ENCODE measurements at regions not wholly inside any gene's neighbourhood (a gene's known extent, or its start where the extent isn't known, plus 50 kb on each side); places are given as distances from the start of the nearest gene placed in this dataset.
A peak's percentile ranks its signal among the peaks of the same experiment; 100 is the strongest.

- CTCF ChIA-PET = interaction anchor here (0.6 to 4.3 kb wide), 9 partner anchors 41 to 301 kb away, joined by 3 to 19 read pairs (median 3); partner anchors contain the start of gene VGLL3
- POLR2A ChIA-PET = no interaction called here
- H3K27me3 ChIP-seq (ENCODE audit: control insufficient read depth, insufficient read depth, low read length) = no peaks in the 10 kb centered on the region
- no peak for DNase-seq (ENCODE audit: low read depth)
- no peak overlapping the region for H3K4me3 ChIP-seq (ENCODE audit: low read depth, low read length)
- TF ChIP-seq CTCF (IDR thresholded peaks at IDR 0.05; ENCODE audit: insufficient read depth, low read depth, low read length) = no peak
- H3K36me3 ChIP-seq (ENCODE audit: control insufficient read depth, insufficient read depth, low read length) = no peaks in the 10 kb centered on the region
Measured at GRCh38 chr3:86788371-86788770, 202.6 kb downstream of the VGLL3 start.

DNA sequence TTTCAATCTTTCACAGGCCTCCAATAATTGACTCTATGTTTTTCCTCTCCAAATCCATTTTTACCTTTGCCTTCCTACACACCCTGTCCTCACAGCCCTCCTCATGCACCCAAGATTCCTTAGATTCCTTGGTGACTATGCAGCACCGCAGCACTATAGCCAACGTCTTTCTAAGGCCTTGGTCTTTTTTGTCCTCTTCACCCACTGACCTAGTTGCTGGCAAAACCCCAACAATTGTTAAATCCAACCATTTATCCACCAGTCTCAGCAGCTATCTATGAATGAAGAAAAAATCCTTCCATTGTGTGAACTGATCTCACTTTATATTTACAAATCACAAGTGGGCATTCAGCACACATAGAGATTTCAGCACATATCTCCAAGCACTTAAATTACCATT, 203.9 kb downstream of the VGLL3 start:
- ChIA-PET POLR2A (no interaction called here), CTCF (interaction anchor here (0.9 to 4.3 kb wide), 8 partner anchors 142 to 412 kb away, joined by 3 to 25 read pairs (median 4); no protein-coding TSS in a partner anchor)
- no peak for DNase-seq (ENCODE audit: low read depth)
- Histone ChIP-seq H3K36me3 (ENCODE audit: control insufficient read depth, insufficient read depth, low read length) (no peaks in the 10 kb centered on the region), H3K27me3 (ENCODE audit: control insufficient read depth, insufficient read depth, low read length) (no peaks in the 10 kb centered on the region), H3K4me3 (ENCODE audit: low read depth, low read length) (no peak overlapping the region)
- no peak for TF ChIP-seq CTCF (IDR thresholded peaks at IDR 0.05; ENCODE audit: insufficient read depth, low read depth, low read length)

- CTCF ChIA-PET = interaction anchor here (0.7 to 4.3 kb wide), 12 partner anchors 9 to 394 kb away, joined by 3 to 25 read pairs (median 4); partner anchors contain the start of gene VGLL3
- TF ChIP-seq CTCF (IDR thresholded peaks at IDR 0.05; ENCODE audit: insufficient read depth, low read depth, low read length) = peak; percentile 54
- no peak for DNase-seq (ENCODE audit: low read depth)
- POLR2A ChIA-PET = no interaction called here
- H3K4me3 ChIP-seq (ENCODE audit: low read depth, low read length) = no peak overlapping the region
- no peaks in the 10 kb centered on the region for H3K36me3 ChIP-seq (ENCODE audit: control insufficient read depth, insufficient read depth, low read length)
- H3K27me3 ChIP-seq (ENCODE audit: control insufficient read depth, insufficient read depth, low read length) = no peaks in the 10 kb centered on the region
Measured at GRCh38 chr3:86785386-86785785, 205.6 kb downstream of the VGLL3 start.

- POLR2A ChIA-PET = no interaction called here
- DNase-seq (ENCODE audit: low read depth) = no peak
Measured at GRCh38 chr3:86782866-86783265, 208.1 kb downstream of the VGLL3 start.

DNA sequence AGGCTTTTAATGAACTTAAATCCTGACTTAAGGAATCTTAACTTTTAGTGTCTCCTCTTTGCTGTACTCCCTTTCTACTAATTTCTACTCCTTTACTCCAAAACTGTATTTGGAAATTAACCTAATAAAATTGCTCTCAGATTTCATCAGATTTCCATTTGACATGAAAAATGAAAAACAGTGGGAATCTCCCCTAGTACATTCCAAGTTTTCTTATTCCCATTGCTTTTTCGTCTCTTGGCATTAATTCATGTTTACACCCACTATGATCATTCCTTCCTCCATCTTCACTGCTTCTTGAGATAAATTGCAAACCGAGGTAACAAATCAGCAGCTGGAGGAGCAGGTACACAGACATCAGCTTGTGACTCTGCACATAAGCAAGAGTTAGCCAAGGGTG, 208.7 kb downstream of the VGLL3 start:
- TF ChIP-seq CTCF (IDR thresholded peaks at IDR 0.05; ENCODE audit: insufficient read depth, low read depth, low read length) = no peak
- POLR2A ChIA-PET = no interaction called here
- H3K36me3 ChIP-seq (ENCODE audit: control insufficient read depth, insufficient read depth, low read length) = no peaks in the 10 kb centered on the region
- no peaks in the 10 kb centered on the region for H3K27me3 ChIP-seq (ENCODE audit: control insufficient read depth, insufficient read depth, low read length)
- no peak overlapping the region for H3K4me3 ChIP-seq (ENCODE audit: low read depth, low read length)
- DNase-seq (ENCODE audit: low read depth) = no peak
- CTCF ChIA-PET = interaction anchor here (1.2 to 2.7 kb wide), 5 partner anchors 155 to 386 kb away, joined by 3 to 14 read pairs (median 4); partner anchors contain the start of gene VGLL3

More at GRCh38 chr3:86782866-86783265, 208.1 kb downstream of the VGLL3 start:
- TF ChIP-seq CTCF (IDR thresholded peaks at IDR 0.05; ENCODE audit: insufficient read depth, low read depth, low read length) = no peak
- no peak overlapping the region for H3K4me3 ChIP-seq (ENCODE audit: low read depth, low read length)
- no peaks in the 10 kb centered on the region for H3K27me3 ChIP-seq (ENCODE audit: control insufficient read depth, insufficient read depth, low read length)
- H3K36me3 ChIP-seq (ENCODE audit: control insufficient read depth, insufficient read depth, low read length) = no peaks in the 10 kb centered on the region
- CTCF ChIA-PET = interaction anchor here (1.2 to 2.7 kb wide), 5 partner anchors 155 to 385 kb away, joined by 3 to 14 read pairs (median 4); partner anchors contain the start of gene VGLL3
